ENCODE measurements at regions not wholly inside any gene's neighbourhood (a gene's known extent, or its start where the extent isn't known, plus 50 kb on each side); places are given as distances from the start of the nearest gene placed in this dataset.

DNA sequence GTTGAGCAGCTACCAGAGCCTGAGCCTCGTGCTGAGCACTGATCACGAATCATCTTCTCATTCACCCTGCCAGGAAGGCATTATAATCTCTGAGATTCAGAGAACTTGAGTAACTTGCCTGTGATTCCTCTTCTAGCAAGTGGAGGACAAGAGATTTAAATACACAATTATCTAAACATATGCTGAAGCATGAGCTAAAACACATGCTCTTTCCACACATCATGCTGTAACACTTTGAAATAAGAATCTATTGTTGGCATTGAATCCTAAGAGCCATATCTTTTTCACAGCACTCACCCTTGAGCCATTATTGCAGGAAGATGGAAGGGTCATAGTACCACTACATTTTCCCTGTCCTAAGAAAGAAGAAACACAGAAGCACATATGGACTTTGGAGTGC, 722.5 kb upstream of the API5 start:
- TF ChIP-seq, protein P1, sequence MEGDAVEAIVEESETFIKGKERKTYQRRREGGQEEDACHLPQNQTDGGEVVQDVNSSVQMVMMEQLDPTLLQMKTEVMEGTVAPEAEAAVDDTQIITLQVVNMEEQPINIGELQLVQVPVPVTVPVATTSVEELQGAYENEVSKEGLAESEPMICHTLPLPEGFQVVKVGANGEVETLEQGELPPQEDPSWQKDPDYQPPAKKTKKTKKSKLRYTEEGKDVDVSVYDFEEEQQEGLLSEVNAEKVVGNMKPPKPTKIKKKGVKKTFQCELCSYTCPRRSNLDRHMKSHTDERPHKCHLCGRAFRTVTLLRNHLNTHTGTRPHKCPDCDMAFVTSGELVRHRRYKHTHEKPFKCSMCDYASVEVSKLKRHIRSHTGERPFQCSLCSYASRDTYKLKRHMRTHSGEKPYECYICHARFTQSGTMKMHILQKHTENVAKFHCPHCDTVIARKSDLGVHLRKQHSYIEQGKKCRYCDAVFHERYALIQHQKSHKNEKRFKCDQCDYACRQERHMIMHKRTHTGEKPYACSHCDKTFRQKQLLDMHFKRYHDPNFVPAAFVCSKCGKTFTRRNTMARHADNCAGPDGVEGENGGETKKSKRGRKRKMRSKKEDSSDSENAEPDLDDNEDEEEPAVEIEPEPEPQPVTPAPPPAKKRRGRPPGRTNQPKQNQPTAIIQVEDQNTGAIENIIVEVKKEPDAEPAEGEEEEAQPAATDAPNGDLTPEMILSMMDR (IDR thresholded peaks at IDR 0.05; ENCODE audit: low read depth, low read length) = no peak
- Histone ChIP-seq H3K27ac (no peak overlapping the region), H3K4me3 (ENCODE audit: low read depth, low read length) (no peak overlapping the region), H3K27me3 (ENCODE audit: insufficient read depth, low read depth, severe bottlenecking) (peaks cover 38% of the 10 kb centered on the region), H3K9me3 (ENCODE audit: severe bottlenecking) (no peaks in the 10 kb centered on the region), H3K36me3 (no peaks in the 10 kb centered on the region)
- no peak for DNase-seq

DNA sequence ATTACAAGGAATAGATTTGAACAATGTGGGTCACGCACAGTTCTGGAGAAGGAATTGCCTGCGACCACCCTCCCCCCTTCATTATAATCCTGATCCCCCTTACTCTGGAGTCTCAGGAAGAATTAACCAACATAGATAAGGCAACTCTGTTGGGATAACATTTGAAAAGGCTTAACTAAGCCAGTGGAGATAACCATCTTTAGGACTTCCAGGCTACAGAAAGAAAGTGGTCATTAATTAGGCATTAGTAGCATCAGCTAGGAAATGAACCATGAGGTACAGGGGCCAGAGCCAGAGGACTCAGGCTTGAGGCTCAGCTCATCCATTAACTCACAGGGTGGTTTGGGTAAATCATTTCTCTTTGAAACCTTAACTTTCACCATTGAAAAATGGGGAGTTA, 720.0 kb upstream of the API5 start:
- H3K9me3 ChIP-seq (ENCODE audit: severe bottlenecking) = no peaks in the 10 kb centered on the region
- DNase-seq = no peak

DNA sequence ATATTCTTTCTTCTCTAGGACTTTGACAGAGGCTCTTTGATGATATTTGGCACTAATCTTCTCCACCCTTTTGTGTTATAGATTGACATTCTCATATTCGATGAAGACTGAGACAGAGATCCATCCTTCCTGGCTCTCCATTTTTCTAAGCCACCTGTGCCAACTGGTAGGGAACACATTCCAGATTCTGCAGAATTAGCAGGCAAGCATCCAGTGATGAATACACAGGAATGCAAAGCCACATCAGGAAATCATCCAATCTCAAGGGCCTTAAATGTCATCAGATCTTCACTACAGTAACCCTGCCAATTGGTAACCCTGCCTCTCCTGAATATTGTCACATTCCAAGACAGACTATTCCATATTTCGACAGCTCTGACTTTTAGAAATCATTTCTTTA, 718.4 kb upstream of the API5 start:
- no peak overlapping the region for H3K4me3 ChIP-seq (ENCODE audit: low read depth, low read length)
- H3K27me3 ChIP-seq (ENCODE audit: insufficient read depth, low read depth, severe bottlenecking) = peaks cover 23% of the 10 kb centered on the region
- no peaks in the 10 kb centered on the region for H3K36me3 ChIP-seq
- no peaks in the 10 kb centered on the region for H3K9me3 ChIP-seq (ENCODE audit: severe bottlenecking)
- TF ChIP-seq, protein P1 (IDR thresholded peaks at IDR 0.05; ENCODE audit: low read depth, low read length) = no peak
- no peak for DNase-seq
- no peak overlapping the region for H3K27ac ChIP-seq

More for the DNA sequence above, 720.0 kb upstream of the API5 start:
- Histone ChIP-seq H3K27me3 (ENCODE audit: insufficient read depth, low read depth, severe bottlenecking) (peaks cover 25% of the 10 kb centered on the region), H3K36me3 (no peaks in the 10 kb centered on the region), H3K27ac (no peak overlapping the region), H3K4me3 (ENCODE audit: low read depth, low read length) (no peak overlapping the region)
- TF ChIP-seq, protein P1 (IDR thresholded peaks at IDR 0.05; ENCODE audit: low read depth, low read length) = no peak

DNA sequence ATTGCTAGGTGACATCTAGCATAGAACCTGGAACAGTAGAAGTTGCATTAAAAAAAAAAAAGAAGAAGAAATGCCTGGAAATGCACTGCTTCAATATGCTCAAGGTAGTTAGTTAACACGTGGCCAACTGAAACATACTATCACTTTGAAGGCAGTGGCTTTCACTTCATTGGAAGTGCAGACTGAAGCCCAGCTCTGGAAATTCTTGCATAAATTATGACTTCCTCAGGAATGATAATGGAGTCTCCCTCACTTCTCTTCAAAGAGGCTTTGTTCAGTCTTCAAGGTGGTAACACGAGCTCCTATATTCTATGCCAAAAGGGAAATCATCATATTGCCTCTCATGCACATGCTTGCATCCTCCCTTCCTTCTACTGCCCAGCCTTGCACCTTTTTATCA, 715.9 kb upstream of the API5 start:
- H3K9me3 ChIP-seq (ENCODE audit: severe bottlenecking) = no peaks in the 10 kb centered on the region
- H3K27me3 ChIP-seq (ENCODE audit: insufficient read depth, low read depth, severe bottlenecking) = peaks cover 17% of the 10 kb centered on the region
- no peak overlapping the region for H3K27ac ChIP-seq
- DNase-seq = no peak
- H3K4me3 ChIP-seq (ENCODE audit: low read depth, low read length) = no peak overlapping the region
- TF ChIP-seq, protein P1 (IDR thresholded peaks at IDR 0.05; ENCODE audit: low read depth, low read length) = no peak
- H3K36me3 ChIP-seq = no peaks in the 10 kb centered on the region

DNA sequence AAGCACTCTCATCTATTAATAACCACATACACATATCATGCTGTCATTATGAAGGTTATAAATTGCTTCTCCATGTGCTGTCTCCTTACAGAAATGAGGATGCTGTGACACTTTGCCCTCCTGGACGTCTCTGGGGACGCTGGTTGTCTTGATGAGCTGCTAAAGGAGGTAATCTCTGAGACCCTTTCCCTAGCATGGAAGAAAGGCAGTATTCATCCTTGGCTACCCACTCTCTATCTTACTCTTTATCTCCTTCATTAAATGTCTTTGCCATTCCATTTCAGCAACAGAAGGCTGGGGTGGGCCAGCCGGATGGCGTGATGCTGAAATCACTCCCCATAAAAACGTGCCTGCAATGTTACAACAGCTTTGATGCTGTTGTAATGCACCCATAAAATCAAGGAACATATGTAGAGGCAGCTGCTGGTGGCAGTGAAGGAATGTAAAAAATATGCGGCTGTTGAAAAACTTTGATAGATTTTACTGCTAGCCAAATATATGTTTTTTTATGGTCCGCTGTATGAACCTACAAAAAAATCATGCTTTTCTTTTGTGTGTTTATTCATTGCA, 715.1 kb upstream of the API5 start:
- Histone ChIP-seq H3K27ac (no peak overlapping the region), H3K4me3 (ENCODE audit: low read depth, low read length) (no peak overlapping the region), H3K36me3 (no peaks in the 10 kb centered on the region), H3K27me3 (ENCODE audit: insufficient read depth, low read depth, severe bottlenecking) (peaks cover 12% of the 10 kb centered on the region), H3K9me3 (ENCODE audit: severe bottlenecking) (no peaks in the 10 kb centered on the region)
- DNase-seq = no peak
- TF ChIP-seq, protein P1 (IDR thresholded peaks at IDR 0.05; ENCODE audit: low read depth, low read length) = no peak

DNA sequence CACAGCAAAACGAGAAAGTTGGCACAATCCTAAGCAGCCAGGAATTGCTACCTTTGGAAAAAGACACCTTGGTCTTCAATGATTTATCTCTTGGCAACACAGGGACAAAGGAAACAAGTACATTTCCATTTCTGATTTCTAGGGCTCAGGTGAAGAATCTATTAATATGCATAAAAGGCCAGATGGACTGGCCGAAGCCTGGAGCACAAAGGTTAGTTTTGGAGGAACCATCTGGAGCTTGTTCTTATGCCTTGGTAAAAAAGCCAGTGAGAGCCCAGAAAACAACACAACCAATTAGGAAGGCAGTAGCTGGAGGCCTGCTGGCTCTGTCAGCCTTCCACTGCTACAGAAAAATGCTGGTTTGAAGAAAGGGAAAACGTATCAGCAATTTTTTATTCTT, 713.5 kb upstream of the API5 start:
- Histone ChIP-seq H3K4me3 (ENCODE audit: low read depth, low read length) (no peak overlapping the region), H3K27ac (no peak overlapping the region), H3K27me3 (ENCODE audit: insufficient read depth, low read depth, severe bottlenecking) (peaks cover 9% of the 10 kb centered on the region), H3K9me3 (ENCODE audit: severe bottlenecking) (no peaks in the 10 kb centered on the region), H3K36me3 (no peaks in the 10 kb centered on the region)
- TF ChIP-seq, protein P1 (IDR thresholded peaks at IDR 0.05; ENCODE audit: low read depth, low read length) = no peak
- DNase-seq = no peak
